Activated CD4-positive, alpha-beta memory T cell treated with anti-CD3 and anti-CD28 coated beads, Interleukin-2, amount 10 ng/mL, durations not matched to agents 7 days and 5 days (primary cell): ENCODE measurements at regions not wholly inside any gene's neighbourhood (a gene's known extent, or its start where the extent isn't known, plus 50 kb on each side); places are given as distances from the start of the nearest gene placed in this dataset.

Experiments
- CTCF ChIA-PET: fragments of 350-600 bp; sonication (Branson Sonifier 250); formaldehyde crosslinking; loops from one replicate; lab custom pipeline; 2021; ENCODE audit warnings: antibody characterized with exemption, inconsistent platforms; lab: Charles Lee
- POLR2A ChIA-PET: fragments of 350-600 bp; sonication (Branson Sonifier 250); formaldehyde crosslinking; loops from one replicate; lab custom pipeline; 2021; ENCODE audit warnings: antibody characterized with exemption; lab: Charles Lee
- DNase-seq: peaks from one replicate; pipeline ENCODE4 v3.0.0-alpha.2; 2020
- H3K27ac Mint-ChIP-seq: one replicate; pipeline ENCODE4 v1.8.0; 2021; ENCODE audit warnings: mild to moderate bottlenecking, mixed read lengths
- H3K27me3 Mint-ChIP-seq: one replicate; pipeline ENCODE4 v1.8.0; 2021; ENCODE audit warnings: mixed read lengths
- H3K36me3 Mint-ChIP-seq: one replicate; pipeline ENCODE4 v1.8.0; 2021; ENCODE audit warnings: low read depth, mixed read lengths
- H3K4me1 Mint-ChIP-seq: one replicate; pipeline ENCODE4 v1.8.0; 2021; ENCODE audit warnings: mixed read lengths
- H3K4me3 Mint-ChIP-seq: one replicate; pipeline ENCODE4 v1.8.0; 2021; ENCODE audit warnings: mild to moderate bottlenecking, mixed read lengths
- H3K9me3 Mint-ChIP-seq: one replicate; pipeline ENCODE4 v1.8.0; 2021; ENCODE audit warnings: mixed read lengths

- Mint-ChIP-seq H3K36me3 (no peaks in the 10 kb centered on the region), H3K27me3 (no peaks in the 10 kb centered on the region), H3K9me3 (peaks cover 19% of the 10 kb centered on the region), H3K4me3 (no peak overlapping the region), H3K4me1 (no peaks in the 10 kb centered on the region), H3K27ac (no peak overlapping the region)
- ChIA-PET POLR2A (no interaction called here), CTCF (no interaction called here)
- DNase-seq: no peak
These were observed 249.4 kb upstream of the PCDH20 start for GRCh38 chr13:61664801-61665705.

GRCh38 chr13:61654481-61654880 is 238.8 kb upstream of the PCDH20 start:
- H3K27ac Mint-ChIP-seq: no peak overlapping the region
- POLR2A ChIA-PET: no interaction called here
- no peak for DNase-seq
- no peaks in the 10 kb centered on the region for H3K27me3 Mint-ChIP-seq
- H3K36me3 Mint-ChIP-seq: no peaks in the 10 kb centered on the region
- peaks cover 8% of the 10 kb centered on the region for H3K9me3 Mint-ChIP-seq
- H3K4me1 Mint-ChIP-seq: no peaks in the 10 kb centered on the region
- CTCF ChIA-PET: no interaction called here
- no peak overlapping the region for H3K4me3 Mint-ChIP-seq

- ChIA-PET POLR2A (no interaction called here), CTCF (no interaction called here)
- no peaks in the 10 kb centered on the region for H3K27me3 Mint-ChIP-seq
- H3K4me1 Mint-ChIP-seq: no peaks in the 10 kb centered on the region
- H3K4me3 Mint-ChIP-seq: no peak overlapping the region
- H3K27ac Mint-ChIP-seq: no peak overlapping the region
- no peak for DNase-seq
- H3K36me3 Mint-ChIP-seq: no peaks in the 10 kb centered on the region
- H3K9me3 Mint-ChIP-seq: peaks cover 17% of the 10 kb centered on the region
These were observed 232.9 kb upstream of the PCDH20 start for GRCh38 chr13:61648547-61648946.

- no peaks in the 10 kb centered on the region for H3K27me3 Mint-ChIP-seq
- H3K9me3 Mint-ChIP-seq: peaks cover 3% of the 10 kb centered on the region
- H3K4me3 Mint-ChIP-seq: no peak overlapping the region
- ChIA-PET POLR2A (no interaction called here), CTCF (no interaction called here)
- H3K4me1 Mint-ChIP-seq: no peaks in the 10 kb centered on the region
- no peak for DNase-seq
- H3K27ac Mint-ChIP-seq: no peak overlapping the region
- no peaks in the 10 kb centered on the region for H3K36me3 Mint-ChIP-seq
These were observed 196.5 kb upstream of the PCDH20 start for GRCh38 chr13:61612192-61612591.

GRCh38 chr13:61608138-61608537 is 192.5 kb upstream of the PCDH20 start:
- Mint-ChIP-seq H3K4me3 (no peak overlapping the region), H3K9me3 (peaks cover 6% of the 10 kb centered on the region), H3K36me3 (no peaks in the 10 kb centered on the region), H3K27me3 (no peaks in the 10 kb centered on the region), H3K4me1 (no peaks in the 10 kb centered on the region), H3K27ac (no peak overlapping the region)
- POLR2A ChIA-PET: no interaction called here
- DNase-seq: no peak
- CTCF ChIA-PET: no interaction called here

- Mint-ChIP-seq H3K27ac (no peak overlapping the region), H3K36me3 (no peaks in the 10 kb centered on the region), H3K4me3 (no peak overlapping the region), H3K9me3 (peaks cover 5% of the 10 kb centered on the region), H3K27me3 (no peaks in the 10 kb centered on the region), H3K4me1 (no peaks in the 10 kb centered on the region)
- DNase-seq: no peak
- ChIA-PET CTCF (no interaction called here), POLR2A (no interaction called here)
These were observed 184.8 kb upstream of the PCDH20 start for GRCh38 chr13:61600360-61601033.

GRCh38 chr13:61592489-61592888 is 176.8 kb upstream of the PCDH20 start:
- no peaks in the 10 kb centered on the region for H3K36me3 Mint-ChIP-seq
- no peaks in the 10 kb centered on the region for H3K4me1 Mint-ChIP-seq
- H3K27ac Mint-ChIP-seq: no peak overlapping the region
- H3K9me3 Mint-ChIP-seq: peaks cover 1% of the 10 kb centered on the region
- H3K4me3 Mint-ChIP-seq: no peak overlapping the region
- CTCF ChIA-PET: no interaction called here
- H3K27me3 Mint-ChIP-seq: no peaks in the 10 kb centered on the region
- POLR2A ChIA-PET: no interaction called here
- DNase-seq: no peak

- no peaks in the 10 kb centered on the region for H3K4me1 Mint-ChIP-seq
These were observed 160.3 kb upstream of the PCDH20 start for GRCh38 chr13:61575973-61576372.

GRCh38 chr13:61563645-61564044 is 148.0 kb upstream of the PCDH20 start:
- peaks cover 6% of the 10 kb centered on the region for H3K9me3 Mint-ChIP-seq
- no peaks in the 10 kb centered on the region for H3K36me3 Mint-ChIP-seq
- no peak for DNase-seq
- H3K4me3 Mint-ChIP-seq: no peak overlapping the region
- no peaks in the 10 kb centered on the region for H3K27me3 Mint-ChIP-seq
- CTCF ChIA-PET: no interaction called here
- POLR2A ChIA-PET: no interaction called here
- H3K4me1 Mint-ChIP-seq: no peaks in the 10 kb centered on the region
- no peak overlapping the region for H3K27ac Mint-ChIP-seq

More at GRCh38 chr13:61575973-61576372, 160.3 kb upstream of the PCDH20 start:
- no peak for DNase-seq
- CTCF ChIA-PET: no interaction called here
- Mint-ChIP-seq H3K27me3 (no peaks in the 10 kb centered on the region), H3K4me3 (no peak overlapping the region), H3K27ac (no peak overlapping the region), H3K9me3 (peaks cover 7% of the 10 kb centered on the region), H3K36me3 (no peaks in the 10 kb centered on the region)
- POLR2A ChIA-PET: no interaction called here

- Mint-ChIP-seq H3K4me1 (no peaks in the 10 kb centered on the region), H3K9me3 (no peaks in the 10 kb centered on the region), H3K36me3 (no peaks in the 10 kb centered on the region), H3K27me3 (no peaks in the 10 kb centered on the region), H3K4me3 (no peak overlapping the region), H3K27ac (no peak overlapping the region)
- no peak for DNase-seq
- CTCF ChIA-PET: no interaction called here
- POLR2A ChIA-PET: no interaction called here
These were observed 131.3 kb upstream of the PCDH20 start for GRCh38 chr13:61546911-61547310.

GRCh38 chr13:61546413-61546812 is 130.8 kb upstream of the PCDH20 start:
- Mint-ChIP-seq H3K27ac (no peak overlapping the region), H3K4me1 (no peaks in the 10 kb centered on the region), H3K36me3 (no peaks in the 10 kb centered on the region), H3K27me3 (no peaks in the 10 kb centered on the region), H3K9me3 (no peaks in the 10 kb centered on the region), H3K4me3 (no peak overlapping the region)
- POLR2A ChIA-PET: no interaction called here
- CTCF ChIA-PET: no interaction called here
- no peak for DNase-seq

GRCh38 chr13:61536433-61536832 is 120.8 kb upstream of the PCDH20 start:
- Mint-ChIP-seq H3K27ac (no peak overlapping the region), H3K9me3 (no peaks in the 10 kb centered on the region), H3K4me3 (no peak overlapping the region), H3K27me3 (no peaks in the 10 kb centered on the region), H3K4me1 (no peaks in the 10 kb centered on the region), H3K36me3 (no peaks in the 10 kb centered on the region)
- POLR2A ChIA-PET: no interaction called here
- DNase-seq: no peak
- CTCF ChIA-PET: no interaction called here

GRCh38 chr13:61531383-61532065 is 115.9 kb upstream of the PCDH20 start:
- Mint-ChIP-seq H3K27ac (no peak overlapping the region), H3K36me3 (no peaks in the 10 kb centered on the region), H3K4me1 (no peaks in the 10 kb centered on the region), H3K4me3 (no peak overlapping the region), H3K9me3 (peaks cover 6% of the 10 kb centered on the region), H3K27me3 (no peaks in the 10 kb centered on the region)
- DNase-seq: no peak
- ChIA-PET POLR2A (no interaction called here), CTCF (no interaction called here)
